HG03457 (cell line): ENCODE measurements at regions not wholly inside any gene's neighbourhood (a gene's known extent, or its start where the extent isn't known, plus 50 kb on each side); places are given as distances from the start of the nearest gene placed in this dataset.
A peak's percentile ranks its signal among the peaks of the same experiment; 100 is the strongest.

Experiments
- ATAC-seq: cut with Tn5 transposase; IDR thresholded peaks from one replicate; pipeline ENCODE4 v1.9.1; 2021; ENCODE audit warnings: moderate number of reproducible peaks; ENCODE audit not compliant: unreplicated experiment

DNA sequence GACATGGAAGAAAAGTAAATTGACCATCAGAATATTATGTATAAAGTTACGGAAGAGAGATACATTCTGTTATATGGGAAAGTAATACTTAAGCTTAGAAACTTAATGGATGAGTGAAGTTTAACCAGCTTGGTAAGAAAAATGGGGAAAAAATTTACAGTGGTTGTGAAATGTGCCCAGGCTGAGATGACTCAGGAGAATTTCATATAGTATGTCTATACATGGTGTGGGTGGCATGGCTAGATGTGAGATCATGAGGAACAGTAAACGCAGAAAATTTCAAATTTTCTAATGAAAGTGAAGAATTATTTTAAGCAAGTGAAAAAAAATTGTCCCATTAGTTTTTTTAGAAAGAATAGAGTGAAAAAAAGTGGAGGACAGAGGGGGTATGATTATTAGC is 552.5 kb upstream of the SORCS1 start:
- no peak for ATAC-seq

DNA sequence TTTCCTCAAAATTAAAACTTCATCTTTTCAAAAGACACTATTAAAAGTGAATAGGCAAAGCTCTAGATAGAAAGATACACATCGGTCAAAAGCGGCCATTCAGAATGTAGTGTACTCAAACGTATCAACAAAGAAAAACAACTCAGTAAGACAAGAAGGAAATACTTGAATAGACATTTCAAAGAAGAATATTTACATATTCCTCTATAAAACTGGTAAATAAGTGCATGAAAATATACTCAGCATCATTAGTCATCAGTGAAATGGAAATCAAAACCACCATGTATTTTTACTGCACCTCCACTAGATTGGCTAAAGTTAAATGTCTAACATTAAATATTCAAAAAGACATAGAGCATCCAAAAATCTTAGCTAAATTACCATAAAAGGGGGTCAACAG is 551.1 kb upstream of the SORCS1 start:
- no peak for ATAC-seq

DNA sequence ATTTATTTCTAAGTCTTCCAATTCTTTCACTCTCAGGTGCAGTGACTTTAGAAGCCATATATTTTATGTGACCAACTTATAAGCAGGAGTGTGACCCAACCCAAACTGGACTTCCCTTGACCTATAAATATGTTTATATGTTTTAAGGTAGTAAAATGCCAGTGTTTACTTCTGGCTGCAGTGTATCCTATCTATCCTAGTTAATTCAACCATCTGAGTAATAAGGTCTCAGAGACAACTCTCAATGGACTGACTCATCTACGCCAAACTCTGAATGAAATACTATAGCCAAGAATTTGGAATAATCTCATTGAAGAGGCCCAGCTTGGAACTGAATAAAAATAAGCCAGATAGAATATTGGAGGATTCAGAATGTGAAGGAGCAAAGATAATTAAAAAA is 544.5 kb upstream of the SORCS1 start:
- ATAC-seq = no peak

DNA sequence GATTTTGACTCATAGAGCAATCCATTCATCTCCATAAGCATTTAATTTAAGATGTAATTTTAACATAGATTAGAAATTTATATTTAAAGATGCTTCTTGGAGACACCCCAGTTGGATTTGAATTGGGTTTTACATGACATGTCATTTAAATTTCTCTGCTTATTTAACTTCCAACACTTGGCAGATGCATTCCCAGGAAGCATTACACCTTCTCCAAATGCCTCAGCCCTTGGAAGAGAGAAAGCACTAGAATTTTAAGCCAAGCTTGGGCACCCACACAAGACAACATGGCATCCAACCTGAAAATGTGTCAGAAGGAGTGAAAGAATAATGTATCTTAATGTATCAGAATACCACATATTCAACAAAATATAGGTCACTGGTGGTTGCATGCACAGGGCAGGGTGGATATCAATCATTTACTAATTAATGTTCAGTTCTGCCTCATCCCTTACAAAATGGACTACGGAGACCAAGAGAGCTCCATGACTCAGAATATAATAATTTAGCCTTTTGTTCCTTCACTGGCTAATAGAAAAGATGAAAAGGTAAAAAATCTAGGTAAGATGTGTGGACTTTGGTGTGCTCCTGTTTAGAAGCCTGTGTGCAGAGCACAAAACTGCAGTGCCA is 541.7 kb upstream of the SORCS1 start:
- no peak for ATAC-seq

DNA sequence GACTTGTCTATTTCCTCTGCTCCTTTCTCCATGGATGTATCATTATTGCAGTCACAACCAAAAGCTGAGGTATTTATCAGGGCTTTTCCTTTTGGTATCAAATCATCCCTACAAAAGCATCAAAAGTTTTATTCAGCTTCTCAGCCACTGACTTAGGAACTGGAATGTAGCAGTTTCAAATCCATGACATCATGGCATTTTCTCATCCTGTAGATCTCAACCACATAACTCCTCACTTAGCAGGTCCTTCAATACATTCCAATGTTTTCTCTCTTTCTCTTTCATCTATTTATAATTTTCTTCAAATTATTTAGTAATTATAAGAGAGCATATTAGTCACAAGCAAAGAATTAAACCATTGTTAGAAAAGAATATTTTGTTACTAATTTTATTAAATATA is 537.4 kb upstream of the SORCS1 start:
- no peak for ATAC-seq

DNA sequence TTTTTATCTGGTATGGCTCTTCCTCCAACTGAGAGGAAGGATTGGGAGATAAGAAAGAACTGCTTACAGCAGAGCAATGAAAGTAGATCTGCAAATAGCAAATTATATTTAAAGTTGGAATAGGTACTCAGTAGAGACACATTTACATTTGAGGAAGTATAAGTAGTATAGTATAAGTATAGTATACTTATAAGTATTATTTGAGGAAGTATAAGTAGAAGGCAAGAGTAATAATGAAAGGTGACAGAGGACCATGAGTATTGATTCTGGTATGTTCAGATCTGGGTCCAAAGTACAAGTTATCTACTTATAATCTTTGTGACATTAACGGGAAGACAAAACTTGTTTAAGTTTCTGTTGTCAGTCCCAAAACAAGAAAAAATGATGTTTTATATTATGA is 527.6 kb upstream of the SORCS1 start:
- ATAC-seq = no peak

DNA sequence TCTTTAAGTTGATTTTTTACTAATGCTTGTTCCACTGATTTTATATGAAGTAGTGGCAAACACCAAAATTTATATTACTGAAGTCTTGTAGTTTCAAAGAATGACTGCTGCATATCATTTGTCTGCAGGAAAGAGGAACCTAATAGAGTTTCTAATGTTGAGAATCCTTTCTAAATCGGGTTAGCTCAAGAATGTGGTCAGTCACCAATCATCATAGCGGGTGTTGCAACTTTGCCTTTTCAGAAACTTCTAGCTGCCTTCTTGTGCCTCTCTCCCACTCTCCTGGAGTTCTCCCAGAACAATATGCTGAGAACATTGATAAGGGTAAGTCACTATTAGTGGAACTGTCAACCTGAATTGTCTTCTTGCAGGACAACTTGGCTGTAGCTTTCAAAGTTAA is 524.8 kb upstream of the SORCS1 start:
- ATAC-seq = no peak

DNA sequence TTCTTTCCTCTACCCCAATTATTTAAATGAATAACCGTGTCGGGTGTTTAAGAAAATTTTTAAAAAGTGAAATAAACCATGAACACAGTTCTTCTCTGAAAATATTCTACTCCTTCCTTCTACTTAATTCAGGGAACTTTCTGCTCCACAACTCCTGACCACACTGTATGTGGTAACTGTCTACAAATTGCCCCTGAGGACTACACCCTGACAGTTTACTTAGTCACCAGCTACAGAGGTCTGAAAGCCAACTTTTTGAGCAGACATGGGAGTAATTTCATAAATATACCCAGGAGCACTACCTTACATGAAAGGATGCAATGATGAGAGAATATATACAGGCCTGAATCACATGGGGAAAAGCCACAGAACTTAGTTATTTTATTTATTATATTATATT is 523.2 kb upstream of the SORCS1 start:
- no peak for ATAC-seq

DNA sequence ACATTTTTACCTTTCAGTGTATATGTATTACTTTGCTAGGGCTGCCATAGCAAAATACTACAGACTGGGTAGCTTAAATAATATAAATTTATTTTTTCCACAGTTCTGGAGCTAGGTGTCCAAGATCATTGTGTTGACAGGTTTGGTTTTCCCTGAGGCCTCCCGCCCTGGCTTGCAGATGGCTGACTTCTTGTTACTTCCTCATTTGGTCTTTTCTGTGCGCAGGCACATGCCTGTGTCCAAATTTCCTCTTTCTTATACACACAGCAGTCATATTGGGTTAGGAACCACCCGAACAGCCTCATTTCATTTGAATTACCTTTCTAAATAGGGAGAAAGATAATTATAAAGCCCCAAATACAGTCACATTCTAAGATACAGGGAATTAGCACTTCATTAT is 521.6 kb upstream of the SORCS1 start:
- ATAC-seq = no peak

DNA sequence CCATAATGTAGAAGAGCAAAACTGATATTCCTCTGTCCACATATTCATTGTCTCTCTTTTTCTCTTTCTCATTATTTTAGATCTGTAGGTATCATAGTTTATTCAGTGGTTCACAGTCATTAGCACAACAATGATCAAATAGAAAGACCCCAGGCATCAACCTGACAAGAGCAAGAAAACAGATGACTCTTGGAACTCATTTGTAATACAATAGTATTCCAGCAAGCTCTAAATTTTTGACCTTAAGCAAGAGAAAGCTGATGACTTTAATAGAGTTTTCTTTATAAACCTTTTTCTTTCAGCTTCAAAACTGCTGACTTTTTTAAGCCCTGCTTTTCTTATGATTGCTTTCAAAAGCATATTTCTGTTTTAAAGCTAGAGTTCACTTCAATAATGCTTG is 507.5 kb upstream of the SORCS1 start:
- no peak for ATAC-seq

DNA sequence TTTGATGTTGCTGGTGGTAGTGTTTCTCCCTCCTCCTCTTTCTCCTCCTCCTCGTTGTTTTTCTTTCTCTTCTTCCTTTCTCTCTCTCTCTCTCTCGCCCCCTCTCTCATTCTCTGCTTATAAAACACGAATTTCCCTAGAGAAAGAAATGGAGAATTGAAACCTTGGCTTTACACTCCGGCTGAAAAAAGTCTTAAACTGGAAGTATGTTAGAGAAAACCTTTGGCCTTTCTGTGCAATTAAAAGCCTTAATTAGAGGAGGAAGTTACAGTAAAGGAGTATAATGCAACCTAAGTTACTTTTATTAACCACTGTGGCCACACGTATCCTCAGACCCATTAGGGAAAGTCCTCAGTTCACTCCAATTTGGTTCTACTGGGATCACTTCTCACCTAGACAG is 501.7 kb upstream of the SORCS1 start:
- no peak for ATAC-seq

DNA sequence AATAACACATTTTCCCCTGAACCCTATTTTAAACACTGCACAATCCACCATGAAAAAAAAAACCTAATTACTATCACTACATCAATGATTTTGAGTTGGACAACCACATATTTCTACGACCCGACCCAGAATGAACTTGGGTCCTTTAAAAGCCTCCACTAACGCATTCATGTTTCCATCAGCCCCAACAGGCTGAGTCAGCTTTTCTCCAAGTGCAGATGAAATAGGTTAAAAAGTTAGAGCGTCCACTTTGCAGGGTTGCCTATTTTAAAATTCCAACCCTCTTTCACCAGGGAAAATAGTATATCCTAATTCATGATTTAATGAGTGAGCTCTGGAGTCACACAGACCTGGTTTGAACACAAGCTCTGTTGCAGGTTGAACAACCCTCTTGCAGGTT is 501.0 kb upstream of the SORCS1 start:
- no peak for ATAC-seq

DNA sequence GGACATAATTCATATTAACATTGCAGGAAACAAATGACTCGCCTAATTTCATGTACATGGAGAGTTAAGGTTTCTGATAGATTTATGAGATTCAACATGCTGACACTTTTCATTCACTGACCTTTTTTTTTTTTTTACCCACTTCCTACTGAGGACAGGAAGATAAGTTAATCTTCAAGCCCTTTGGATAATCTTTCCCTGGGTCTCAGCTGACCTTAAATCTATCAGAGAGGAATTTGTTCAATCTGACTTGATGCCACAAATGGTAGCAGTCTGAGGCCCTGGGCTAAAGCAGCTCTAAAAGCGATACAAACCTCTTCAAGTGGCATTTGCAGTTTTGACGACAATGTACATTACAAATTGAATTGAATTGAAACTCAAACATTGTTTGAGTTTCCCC is 493.3 kb upstream of the SORCS1 start:
- no peak for ATAC-seq

DNA sequence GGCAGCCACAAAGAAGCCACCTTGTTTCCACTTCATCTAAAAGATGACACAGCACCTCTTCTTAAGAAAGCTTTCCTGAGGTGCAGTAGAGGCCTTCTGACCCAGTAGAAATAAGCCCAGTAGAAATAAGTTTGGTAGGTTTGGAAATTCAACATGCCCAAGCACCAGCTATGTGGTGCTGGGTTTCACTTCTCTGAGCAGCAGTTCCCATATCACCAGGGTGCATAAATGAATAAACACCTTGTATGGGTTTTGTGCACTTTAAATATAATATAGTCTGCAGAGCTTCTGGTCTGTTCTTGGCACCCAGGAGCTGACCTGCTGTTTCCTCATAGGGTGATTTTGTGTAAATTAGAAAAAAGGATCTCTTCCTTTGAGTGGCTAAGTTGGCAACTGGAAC is 492.4 kb upstream of the SORCS1 start:
- ATAC-seq = no peak

DNA sequence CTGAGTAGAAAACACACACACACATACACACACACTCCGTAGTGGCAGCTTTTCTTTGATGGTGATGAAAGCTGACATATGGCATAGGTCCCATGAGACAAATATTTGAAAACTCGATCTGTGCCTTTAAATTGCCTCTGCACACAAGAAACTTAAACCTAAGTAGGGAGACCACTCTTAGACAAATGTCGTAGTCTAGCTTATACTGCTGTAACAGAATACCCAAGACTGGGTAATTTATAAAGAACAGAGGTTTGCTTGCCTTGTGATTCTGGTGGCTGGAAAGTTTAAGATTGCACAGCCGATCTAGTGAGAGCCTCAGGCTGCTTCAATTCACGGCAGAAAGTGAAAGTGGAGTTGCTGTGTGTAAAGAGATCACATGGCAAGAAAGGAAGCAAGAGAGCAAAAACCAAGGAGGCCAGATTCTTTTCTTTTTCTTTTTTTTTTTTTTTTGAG is 489.4 kb upstream of the SORCS1 start:
- peak; percentile 60 for ATAC-seq

DNA sequence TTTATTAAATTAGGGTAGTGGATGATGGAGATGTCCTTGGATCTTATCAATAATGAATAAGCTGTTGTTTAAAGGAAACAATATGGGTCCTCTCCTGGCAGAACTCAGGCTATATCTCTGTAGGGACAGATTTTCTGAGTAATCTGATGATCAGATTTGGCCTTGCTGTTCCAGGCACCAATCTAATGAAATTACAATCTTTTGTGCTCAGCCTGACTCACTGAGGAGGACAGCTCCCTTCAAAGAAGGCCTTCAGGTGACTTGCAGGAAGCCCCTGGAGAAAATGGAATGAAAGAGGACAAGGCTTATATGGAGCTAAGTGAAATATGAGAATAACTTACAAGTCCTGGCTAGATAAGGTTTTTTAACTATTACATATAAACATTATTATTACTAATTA is 486.4 kb upstream of the SORCS1 start:
- no peak for ATAC-seq

DNA sequence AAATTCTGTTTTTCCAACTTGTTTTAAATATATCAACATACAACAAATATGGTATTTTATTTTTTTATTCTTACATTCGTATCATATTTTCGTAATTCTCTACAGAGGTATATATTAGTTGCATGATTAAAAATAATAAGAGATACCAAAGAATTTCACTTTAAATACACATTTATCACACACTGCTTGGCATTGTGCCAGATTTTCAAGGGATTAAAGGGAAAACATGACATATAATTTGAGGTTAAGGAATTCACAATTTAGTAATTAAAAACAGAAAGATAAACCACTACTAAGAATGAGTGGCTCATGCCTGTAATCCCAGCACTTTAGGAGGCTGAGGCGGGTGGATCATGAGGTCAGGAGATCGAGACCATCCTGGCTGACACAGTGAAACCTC is 484.7 kb upstream of the SORCS1 start:
- ATAC-seq = no peak

DNA sequence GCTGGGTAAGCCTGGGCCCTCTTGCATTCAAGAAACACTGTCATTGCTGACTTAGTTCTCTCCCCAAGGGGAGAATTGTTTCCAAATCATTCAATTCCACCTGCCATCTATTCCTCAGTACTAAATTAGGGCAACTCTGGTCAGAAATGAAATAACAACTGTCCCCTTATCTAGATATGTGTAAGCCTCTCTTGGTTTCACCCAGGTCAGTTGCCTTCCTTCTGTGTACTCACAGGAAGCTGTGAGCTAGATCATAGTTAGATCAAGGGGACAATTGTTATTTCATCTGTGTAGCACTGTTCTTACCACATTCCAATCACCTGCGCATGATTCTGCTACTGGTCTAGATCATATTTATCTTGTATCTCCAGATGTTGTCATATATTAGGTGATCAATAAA is 483.0 kb upstream of the SORCS1 start:
- ATAC-seq = no peak

DNA sequence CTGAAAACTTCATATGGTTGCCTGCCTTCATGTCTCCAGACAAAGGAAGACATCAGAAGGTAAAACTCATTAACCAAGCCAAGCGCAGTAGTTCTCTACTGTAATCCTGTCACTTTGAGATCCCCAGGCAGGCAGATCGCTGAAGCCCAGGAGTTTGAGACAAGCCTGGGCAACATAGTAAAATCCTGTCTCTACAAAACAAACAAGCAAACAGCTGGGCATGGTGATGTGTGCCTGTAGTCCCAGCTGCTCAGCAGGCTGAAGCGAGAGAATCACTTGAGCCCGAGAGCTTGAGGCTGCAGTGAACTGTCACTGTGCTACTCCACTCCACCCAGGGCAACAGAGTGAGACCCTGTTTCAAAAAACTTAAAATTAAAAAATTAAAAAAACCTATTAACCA is 467.4 kb upstream of the SORCS1 start:
- ATAC-seq = no peak

DNA sequence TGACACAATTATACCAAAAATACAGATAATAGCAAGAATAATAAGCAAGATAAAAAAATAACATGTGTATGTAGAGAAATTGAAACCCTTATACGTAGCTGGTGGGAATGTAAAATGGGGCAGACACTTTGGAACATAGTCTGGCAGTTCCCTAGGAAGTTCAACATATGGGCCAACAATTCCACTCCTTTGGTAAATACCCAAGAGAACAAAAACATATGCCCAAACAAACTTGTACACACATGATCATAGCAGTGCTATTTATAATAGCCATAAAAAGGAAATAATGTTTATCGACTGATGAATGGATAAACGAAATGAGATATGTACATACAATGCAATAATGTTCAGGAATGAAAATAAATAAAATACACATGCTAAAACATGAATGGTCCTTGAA is 462.4 kb upstream of the SORCS1 start:
- ATAC-seq = no peak

DNA sequence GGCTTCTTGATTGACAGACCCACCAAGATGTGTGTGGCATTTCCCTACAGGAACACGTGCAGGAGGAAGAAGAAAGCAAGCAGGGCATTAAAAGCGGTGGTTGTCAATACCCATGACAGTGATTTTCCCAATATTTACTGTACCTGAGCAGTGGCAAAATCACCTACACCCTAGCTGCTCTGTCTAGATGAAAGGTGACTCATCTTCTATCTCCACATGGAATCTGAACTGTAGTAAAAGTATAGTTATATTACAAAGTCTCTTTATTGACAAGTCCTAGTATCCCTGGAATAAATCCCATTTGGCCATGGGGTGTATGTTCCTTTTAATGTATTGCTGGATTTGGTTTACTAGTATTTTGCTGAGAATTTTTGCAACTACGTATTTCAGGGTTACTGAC is 458.8 kb upstream of the SORCS1 start:
- no peak for ATAC-seq

DNA sequence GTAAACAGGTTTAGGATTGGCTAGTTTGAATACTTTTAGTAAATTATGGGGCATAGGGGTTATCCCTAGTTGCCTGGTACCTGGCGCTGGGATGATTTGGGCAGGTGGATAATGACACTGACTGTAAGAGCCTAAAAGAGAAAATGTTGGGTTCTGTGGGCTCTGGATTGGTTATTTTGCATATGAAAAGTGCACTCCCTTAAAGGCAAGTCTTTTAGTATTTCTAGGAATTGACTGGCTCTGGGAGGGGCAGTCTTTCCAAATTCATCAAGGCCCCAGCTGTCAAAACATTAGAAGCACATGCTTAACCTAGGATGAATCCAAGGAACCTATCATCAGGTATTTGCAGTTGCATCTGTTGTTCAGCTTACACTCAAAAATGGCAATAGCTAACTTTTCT is 454.6 kb upstream of the SORCS1 start:
- ATAC-seq = no peak

DNA sequence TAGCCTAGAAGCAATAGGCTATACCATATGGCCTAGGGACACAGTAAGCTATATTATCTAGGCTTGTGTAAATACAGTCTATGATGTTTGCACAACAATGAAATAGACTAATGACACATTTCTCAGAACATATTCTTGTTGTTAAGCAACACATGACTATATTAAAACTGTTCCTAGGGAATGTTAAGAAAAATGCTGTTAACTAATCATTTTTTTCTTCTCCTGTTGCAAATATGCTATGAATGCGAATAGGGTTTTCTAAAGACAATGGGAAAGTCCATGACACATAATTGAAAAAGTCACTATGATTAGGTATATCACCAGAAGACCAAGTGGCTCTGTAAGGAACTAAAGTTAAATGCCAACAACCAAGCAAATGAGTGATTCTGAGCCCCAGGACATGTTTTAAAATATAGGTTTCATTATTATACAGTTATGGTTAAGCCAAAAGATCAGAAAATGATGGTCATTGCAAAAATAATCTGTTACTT is 454.0 kb upstream of the SORCS1 start:
- ATAC-seq = no peak
